ENCODE measurements at regions not wholly inside any gene's neighbourhood (a gene's known extent, or its start where the extent isn't known, plus 50 kb on each side); places are given as distances from the start of the nearest gene placed in this dataset.

GRCh38 chr6:80625405-80625804 is 518.9 kb downstream of the BCKDHB start:
- intact Hi-C loops (cut with micrococcal nuclease; ENCODE audit: unreplicated experiment) (no loop called here), in situ Hi-C loops (cut with HindIII; ENCODE audit: low pct_unique_long_range_greater_than_20kb, low sequenced_read_pairs) (no loop called here)
- ATAC-seq (no peak), DNase-seq (ENCODE audit: low read depth, low spot score) (no peak)
- ChIA-PET CTCF (no interaction called here), POLR2A (no interaction called here)
- no peak overlapping the region for H3K27ac ChIP-seq (ENCODE audit: low read length)
- H3K4me3 ChIP-seq (ENCODE audit: low read depth in 2 of 2, low read length in 2 of 2), result no peak overlapping the region
- no peaks in the 10 kb centered on the region for H3K27me3 ChIP-seq (ENCODE audit: control insufficient read depth, insufficient read depth, low read length)
- no TSS peak for BruUV-seq (replicated peaks)
- TF ChIP-seq SIN3A (IDR thresholded peaks at IDR 0.05; ENCODE audit: borderline replicate concordance, insufficient read depth, low read depth, low read length) (no peak), TCF7L2 (IDR thresholded peaks at IDR 0.05; ENCODE audit: low read depth, low read length) (no peak), CTCF (IDR thresholded peaks at IDR 0.05) (no peak), REST (IDR thresholded peaks at IDR 0.05; ENCODE audit: insufficient read depth in 1 of 2, low read depth in 2 of 2, low read length in 1 of 2) (no peak), POLR2AphosphoS5 (IDR thresholded peaks at IDR 0.05; ENCODE audit: low read depth, low read length) (no peak)
- H3K9me3 ChIP-seq (ENCODE audit: control insufficient read depth, insufficient read depth, low read depth, low read length), result peaks cover 7% of the 10 kb centered on the region; the same call in 1 of the 2 replicates
- H3K4me1 ChIP-seq (ENCODE audit: control insufficient read depth, insufficient read depth, low read length), result no peaks in the 10 kb centered on the region
- no peaks in the 10 kb centered on the region for H3K36me3 ChIP-seq (ENCODE audit: control insufficient read depth, insufficient read depth, low read length)

- DNase-seq (ENCODE audit: low read depth, low spot score) (no peak), ATAC-seq (no peak)
- Histone ChIP-seq H3K4me1 (ENCODE audit: control insufficient read depth, insufficient read depth, low read length) (no peaks in the 10 kb centered on the region), H3K27ac (ENCODE audit: low read length) (no peak overlapping the region), H3K36me3 (ENCODE audit: control insufficient read depth, insufficient read depth, low read length) (no peaks in the 10 kb centered on the region), H3K9me3 (ENCODE audit: control insufficient read depth, insufficient read depth, low read depth, low read length) (peaks cover 7% of the 10 kb centered on the region; the same call in 1 of the 2 replicates), H3K27me3 (ENCODE audit: control insufficient read depth, insufficient read depth, low read length) (no peaks in the 10 kb centered on the region), H3K4me3 (ENCODE audit: low read depth in 2 of 2, low read length in 2 of 2) (no peak overlapping the region)
- CTCF ChIA-PET, result no interaction called here
- BruUV-seq (replicated peaks), result no TSS peak
- TF ChIP-seq CTCF (IDR thresholded peaks at IDR 0.05), result no peak
- no peak for TF ChIP-seq POLR2AphosphoS5 (IDR thresholded peaks at IDR 0.05; ENCODE audit: low read depth, low read length)
- no peak for TF ChIP-seq TCF7L2 (IDR thresholded peaks at IDR 0.05; ENCODE audit: low read depth, low read length)
- no peak for TF ChIP-seq REST (IDR thresholded peaks at IDR 0.05; ENCODE audit: insufficient read depth in 1 of 2, low read depth in 2 of 2, low read length in 1 of 2)
- no peak for TF ChIP-seq SIN3A (IDR thresholded peaks at IDR 0.05; ENCODE audit: borderline replicate concordance, insufficient read depth, low read depth, low read length)
- intact Hi-C loops (cut with micrococcal nuclease; ENCODE audit: unreplicated experiment), result no loop called here
- POLR2A ChIA-PET, result no interaction called here
- in situ Hi-C loops (cut with HindIII; ENCODE audit: low pct_unique_long_range_greater_than_20kb, low sequenced_read_pairs), result no loop called here
Measured at GRCh38 chr6:80623066-80623815, 516.8 kb downstream of the BCKDHB start.
